Hematopoietic multipotent progenitor cell treated with erythropoietin and hydrocortisone succinate and interleukin-3 and kit ligand, for 4 days (in vitro differentiated cells): ENCODE measurements at regions not wholly inside any gene's neighbourhood (a gene's known extent, or its start where the extent isn't known, plus 50 kb on each side); places are given as distances from the start of the nearest gene placed in this dataset.
A peak's percentile ranks its signal among the peaks of the same experiment; 100 is the strongest.
"Not testable (repeated sequence)": the region's sequence is repeated elsewhere in the genome, so short reads cannot be mapped to it uniquely, and the experiment has no call there.

ENCODE experiments used
- DNase-seq: peaks from one replicate; pipeline ENCODE4 v3.0.0-alpha.2; 2015

DNA sequence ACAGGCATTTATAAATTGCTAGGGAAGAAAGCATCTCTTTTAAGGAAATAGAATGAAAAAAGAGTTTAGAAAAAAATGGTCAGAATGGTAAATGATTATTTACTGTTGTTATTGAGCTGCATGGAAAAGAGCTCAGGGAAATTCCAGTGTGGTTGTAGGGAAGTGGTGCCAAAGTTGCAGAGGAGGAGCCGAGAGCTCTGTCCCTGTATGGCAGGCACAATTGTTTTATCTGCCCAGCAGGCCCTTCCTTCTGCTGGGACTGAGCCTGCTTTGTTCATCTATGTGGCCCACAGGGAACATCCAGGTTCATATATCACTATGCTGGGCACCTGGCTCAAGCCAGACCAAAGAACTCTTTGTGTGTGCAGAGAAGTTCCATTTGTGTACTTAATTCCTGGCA lies 80.8 kb upstream of the AGAP1 start:
- no peak for DNase-seq

DNA sequence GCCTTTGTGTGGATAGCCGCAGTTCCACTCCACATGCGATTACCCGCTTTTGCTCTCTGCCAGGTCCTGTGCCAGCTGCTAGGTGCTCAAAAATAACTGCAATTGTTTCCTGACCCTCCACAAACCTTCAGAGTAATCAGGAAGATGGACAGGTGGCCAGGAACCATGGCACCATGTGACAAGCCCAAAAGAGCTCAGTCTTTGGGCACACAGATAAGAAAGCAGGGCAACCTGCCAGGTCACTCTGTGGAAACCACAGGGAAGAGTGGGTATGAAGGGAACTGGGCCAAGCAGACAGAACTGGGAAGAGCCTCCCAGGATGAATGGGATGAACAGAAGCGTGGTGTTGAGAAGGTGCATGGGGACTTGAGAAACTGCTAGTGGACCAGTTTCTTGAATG lies 79.4 kb upstream of the AGAP1 start:
- DNase-seq = peak; percentile 7

DNA sequence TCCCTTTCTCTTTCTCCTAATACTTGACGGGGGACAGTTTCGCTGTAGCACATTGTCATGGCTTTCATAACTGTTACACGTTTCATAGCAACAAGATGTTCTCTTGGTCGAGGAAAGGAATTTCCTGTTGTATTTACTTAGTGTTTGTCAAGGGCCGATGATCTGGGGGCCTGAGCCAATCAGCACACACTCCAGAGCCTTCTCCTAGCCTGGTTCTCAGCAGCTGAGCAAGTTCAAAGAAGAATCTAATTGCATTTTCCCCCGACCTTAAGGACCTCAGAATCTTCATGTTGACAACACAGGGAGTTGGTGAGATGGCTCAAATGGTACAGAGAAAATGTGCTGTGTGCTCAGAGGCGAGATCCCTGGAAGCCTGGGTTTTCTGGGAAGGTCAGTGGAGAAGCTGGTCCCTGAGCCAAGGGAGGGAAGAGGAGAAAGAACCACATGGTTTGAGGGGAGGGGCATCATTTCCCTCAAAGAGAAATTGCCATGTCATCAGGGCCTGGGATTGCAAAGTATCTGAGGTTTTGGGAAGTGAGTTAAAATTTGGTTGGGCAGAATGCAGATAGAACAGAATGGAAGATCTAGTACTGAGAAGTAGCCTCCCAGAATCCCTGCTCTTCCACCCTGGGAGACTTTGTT lies 76.9 kb upstream of the AGAP1 start:
- no peak for DNase-seq

DNA sequence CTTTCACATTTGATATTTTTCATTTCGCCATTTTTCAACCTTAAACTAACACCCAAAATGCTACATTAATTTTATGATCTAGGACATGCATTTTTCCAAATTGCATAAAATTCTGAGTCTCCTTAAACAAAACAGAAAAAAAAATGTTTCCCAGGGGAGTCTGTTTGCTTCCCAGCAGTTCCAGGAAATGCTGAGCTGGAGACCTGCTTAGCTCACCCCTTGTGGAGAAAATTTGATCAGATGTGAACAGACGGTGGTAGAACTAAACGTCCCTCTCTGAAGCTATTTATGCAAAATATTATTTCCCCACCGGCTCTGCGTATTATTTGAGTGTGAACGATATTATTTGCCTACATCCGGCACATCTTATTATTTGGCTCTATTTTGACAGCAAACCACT lies 74.9 kb upstream of the AGAP1 start:
- DNase-seq = no peak

DNA sequence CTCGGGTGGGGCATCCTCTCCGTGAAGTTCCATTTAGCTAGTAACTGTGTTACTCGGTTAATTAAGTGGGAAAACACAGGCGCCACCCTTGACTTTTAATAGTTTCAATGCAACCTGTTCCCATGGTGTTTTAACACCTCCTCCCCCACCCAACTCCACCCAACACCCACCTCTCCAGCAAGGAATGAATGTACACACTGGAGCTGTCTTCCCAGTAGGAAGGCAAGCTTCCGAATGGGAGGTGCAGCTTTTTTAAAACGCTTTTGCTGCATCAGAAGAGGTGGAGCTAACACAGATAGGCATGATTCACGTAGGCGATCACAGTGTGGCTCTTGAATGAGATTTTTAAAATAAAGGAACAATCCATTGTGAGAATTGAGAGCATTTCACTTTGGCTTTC lies 73.8 kb upstream of the AGAP1 start:
- DNase-seq = no peak

DNA sequence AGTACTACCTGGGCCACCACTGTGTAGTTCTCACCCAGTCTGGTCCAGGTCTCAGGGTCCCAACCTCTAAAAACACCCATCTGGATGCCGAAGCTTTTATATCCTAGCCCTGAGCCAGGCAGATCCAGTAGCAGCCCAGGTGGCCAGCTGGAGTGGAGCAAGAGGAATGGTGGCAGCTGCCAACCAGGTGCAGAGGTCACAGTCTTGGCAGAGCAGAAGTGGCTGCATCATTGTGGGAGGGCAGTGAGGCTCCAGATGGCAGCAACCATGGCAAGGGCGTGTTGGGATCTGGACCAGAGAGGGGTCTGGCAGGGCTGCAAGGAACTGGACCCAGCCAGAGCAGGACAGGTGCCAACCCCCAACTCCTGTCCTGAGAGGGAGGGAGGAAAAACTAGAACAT lies 72.2 kb upstream of the AGAP1 start:
- DNase-seq = no peak

DNA sequence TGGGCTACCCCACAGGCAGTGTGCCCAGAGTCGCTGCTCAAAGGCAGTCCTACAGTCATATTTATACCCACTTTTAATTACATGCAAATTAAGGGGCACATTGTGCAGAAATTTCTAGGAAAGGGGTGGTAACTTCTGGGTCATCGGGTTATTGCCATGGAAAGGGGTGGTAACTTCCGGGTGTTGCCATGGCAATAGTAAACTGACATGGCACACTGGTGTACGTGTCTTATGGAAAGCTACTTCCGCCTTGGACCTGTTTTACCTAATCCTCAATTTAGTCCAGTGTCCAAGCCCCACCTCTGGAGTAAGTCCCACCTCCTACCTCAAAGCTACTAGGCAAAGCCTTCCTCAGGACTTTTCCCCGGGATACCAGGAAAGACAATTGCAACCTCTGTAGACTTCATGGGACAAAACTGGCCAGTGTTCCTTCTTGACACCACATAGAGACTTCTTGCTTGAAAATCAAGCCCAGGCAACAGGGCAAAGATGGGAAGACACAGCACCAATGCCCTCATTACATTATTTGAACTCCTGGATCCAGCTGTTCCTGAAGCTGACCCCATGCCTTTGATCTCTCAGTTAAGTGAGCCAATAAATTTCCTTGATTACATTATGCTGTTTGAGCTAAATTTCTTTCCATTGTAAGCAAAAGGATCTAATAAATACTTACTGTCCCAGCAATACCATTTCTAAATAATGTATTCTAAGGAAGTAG lies 63.3 kb upstream of the AGAP1 start:
- DNase-seq = no peak

DNA sequence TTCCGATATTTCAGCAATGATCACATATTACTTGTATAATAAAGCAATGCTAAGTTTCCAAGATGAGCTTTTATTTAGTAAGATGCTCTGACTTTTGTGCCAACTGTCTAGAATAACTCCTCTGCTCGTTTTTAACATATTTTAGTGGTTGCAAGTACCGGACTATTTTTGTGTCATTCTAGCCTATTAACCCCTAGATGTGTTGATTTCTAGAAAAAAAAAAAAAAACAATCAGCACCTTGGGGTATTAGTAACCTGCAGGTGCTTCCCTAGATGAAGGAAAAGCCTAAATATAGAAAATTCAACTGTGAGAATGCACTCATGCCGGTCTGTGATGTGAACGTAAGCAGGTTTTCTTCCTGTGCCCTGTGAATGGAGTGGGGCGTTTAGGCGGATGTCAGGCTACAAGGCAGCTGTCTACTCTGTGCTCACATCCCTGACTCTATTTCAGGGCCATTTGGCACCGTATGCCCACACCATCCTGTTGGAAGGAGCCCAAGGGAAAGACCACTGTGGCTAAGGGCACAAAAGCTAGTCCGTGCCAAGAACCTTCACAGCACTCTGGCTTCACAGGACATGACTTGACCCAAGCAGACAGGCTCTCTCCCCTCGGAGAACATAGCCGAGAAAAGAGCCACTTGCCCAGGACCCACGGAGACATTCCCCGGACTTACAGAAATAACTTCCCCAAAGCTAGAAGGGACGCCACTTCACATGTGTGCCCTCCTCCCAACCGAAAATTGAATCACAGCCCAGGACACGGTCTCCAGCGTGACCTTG lies 60.9 kb upstream of the AGAP1 start:
- DNase-seq = no peak

DNA sequence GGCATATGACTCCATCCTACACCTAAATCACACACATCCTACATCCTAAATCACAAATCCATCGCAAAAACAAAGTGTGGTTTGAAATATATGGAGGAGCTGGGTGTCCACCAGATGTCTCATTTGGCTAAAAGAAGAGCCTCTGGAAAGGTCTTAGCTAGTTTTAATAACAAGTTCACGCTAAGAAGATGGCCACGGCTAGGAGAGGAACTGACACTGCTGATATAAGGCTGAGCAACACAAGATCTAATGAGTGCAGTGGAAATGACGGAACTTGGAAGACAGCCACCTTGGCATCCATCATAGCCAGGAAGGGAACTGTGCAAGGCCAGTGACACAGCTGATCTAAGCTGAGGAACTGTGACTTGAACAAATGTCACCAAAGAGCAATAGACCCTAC lies 60.0 kb upstream of the AGAP1 start:
- peak; percentile 42 for DNase-seq

DNA sequence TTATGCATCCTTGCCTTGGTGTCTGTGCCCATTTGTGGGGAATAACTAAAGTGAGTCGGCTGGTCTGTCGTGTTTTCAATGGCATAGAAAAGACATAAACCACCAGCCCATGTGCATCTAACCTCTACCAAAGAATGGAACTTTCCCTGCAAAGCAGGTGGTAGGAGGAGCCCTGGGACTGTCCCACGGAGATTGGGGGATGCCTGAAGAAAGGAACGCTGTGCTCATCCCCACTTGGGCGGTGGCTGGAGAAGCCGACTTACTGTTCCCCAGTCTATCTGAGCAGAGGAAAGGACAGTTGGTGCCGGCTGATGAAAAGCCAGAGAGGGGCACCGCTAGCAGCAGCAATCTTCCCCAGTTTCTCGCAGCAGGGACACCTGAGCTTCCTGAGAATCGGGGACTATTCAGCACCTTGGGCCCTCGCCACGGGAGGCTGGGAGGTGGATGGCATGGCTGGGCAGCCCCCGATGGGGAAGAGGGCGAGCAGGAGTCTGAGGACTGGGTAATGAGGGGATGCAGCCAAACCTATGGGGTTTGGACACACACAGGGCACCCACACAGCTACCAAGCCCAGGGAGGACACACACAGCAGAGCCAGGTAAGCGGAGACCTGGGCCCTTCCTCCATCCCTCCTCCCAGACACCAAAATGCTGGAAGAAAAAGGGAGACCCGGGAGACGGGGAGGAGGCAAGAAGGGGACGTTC lies 53.7 kb upstream of the AGAP1 start:
- DNase-seq = no peak

DNA sequence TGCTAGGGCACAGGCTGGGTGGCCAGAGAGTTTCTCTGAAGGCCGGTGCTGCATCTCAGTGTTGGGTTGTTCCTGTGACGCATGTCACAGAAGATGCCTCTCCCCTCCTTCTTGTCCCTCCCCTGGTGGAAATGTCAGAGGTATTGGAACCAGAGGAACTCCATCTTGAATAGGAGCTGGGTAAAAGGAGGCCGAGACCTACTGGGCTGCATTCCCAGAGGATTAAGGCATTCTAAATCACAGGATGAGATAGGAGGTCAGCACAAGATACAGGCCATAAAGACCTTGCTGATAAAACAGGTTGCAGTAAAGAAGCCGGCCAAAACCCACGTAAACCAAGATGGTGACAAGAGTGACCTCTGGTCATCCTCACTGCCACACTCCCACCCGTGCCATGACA lies 50.3 kb upstream of the AGAP1 start:
- DNase-seq = not testable (repeated sequence)
